ENCODE measurements at regions not wholly inside any gene's neighbourhood (a gene's known extent, or its start where the extent isn't known, plus 50 kb on each side); places are given as distances from the start of the nearest gene placed in this dataset.

GRCh38 chr15:66642514-66642913, 59.5 kb upstream of the SMAD6 start:
- TF ChIP-seq POLR2A (IDR thresholded peaks at IDR 0.05) (no peak), CTCF (IDR thresholded peaks at IDR 0.05) (no peak), EP300 (IDR thresholded peaks at IDR 0.05) (no peak)

Data from sigmoid colon (tissue), 4 donors.